ENCODE measurements at regions not wholly inside any gene's neighbourhood (a gene's known extent, or its start where the extent isn't known, plus 50 kb on each side); places are given as distances from the start of the nearest gene placed in this dataset.

GRCh38 chr15:93235269-93235668 is 146.3 kb upstream of the RGMA start:
- H3K27ac Mint-ChIP-seq, result no peak overlapping the region
- H3K27me3 Mint-ChIP-seq, result peaks cover 6% of the 10 kb centered on the region
- H3K36me3 Mint-ChIP-seq (ENCODE audit: low read depth), result no peaks in the 10 kb centered on the region
- intact Hi-C loops (cut with micrococcal nuclease), result no loop called here
- peaks cover 2% of the 10 kb centered on the region for H3K4me1 Mint-ChIP-seq
- TF ChIP-seq, protein P1, sequence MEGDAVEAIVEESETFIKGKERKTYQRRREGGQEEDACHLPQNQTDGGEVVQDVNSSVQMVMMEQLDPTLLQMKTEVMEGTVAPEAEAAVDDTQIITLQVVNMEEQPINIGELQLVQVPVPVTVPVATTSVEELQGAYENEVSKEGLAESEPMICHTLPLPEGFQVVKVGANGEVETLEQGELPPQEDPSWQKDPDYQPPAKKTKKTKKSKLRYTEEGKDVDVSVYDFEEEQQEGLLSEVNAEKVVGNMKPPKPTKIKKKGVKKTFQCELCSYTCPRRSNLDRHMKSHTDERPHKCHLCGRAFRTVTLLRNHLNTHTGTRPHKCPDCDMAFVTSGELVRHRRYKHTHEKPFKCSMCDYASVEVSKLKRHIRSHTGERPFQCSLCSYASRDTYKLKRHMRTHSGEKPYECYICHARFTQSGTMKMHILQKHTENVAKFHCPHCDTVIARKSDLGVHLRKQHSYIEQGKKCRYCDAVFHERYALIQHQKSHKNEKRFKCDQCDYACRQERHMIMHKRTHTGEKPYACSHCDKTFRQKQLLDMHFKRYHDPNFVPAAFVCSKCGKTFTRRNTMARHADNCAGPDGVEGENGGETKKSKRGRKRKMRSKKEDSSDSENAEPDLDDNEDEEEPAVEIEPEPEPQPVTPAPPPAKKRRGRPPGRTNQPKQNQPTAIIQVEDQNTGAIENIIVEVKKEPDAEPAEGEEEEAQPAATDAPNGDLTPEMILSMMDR (IDR thresholded peaks at IDR 0.05), result no peak
- CTCF ChIA-PET, result no interaction called here
- H3K9me3 Mint-ChIP-seq, result peaks cover 7% of the 10 kb centered on the region
- POLR2A ChIA-PET, result no interaction called here
- DNase-seq (no peak), ATAC-seq (ENCODE audit: low read depth) (no peak)
- H3K4me3 Mint-ChIP-seq, result no peak overlapping the region

- Mint-ChIP-seq H3K4me3 (no peak overlapping the region), H3K4me1 (peaks cover 2% of the 10 kb centered on the region), H3K36me3 (ENCODE audit: low read depth) (no peaks in the 10 kb centered on the region), H3K9me3 (peaks cover 7% of the 10 kb centered on the region), H3K27me3 (peaks cover 7% of the 10 kb centered on the region), H3K27ac (no peak overlapping the region)
- DNase-seq, result no peak
- ATAC-seq (ENCODE audit: low read depth), result no peak
- intact Hi-C loops (cut with micrococcal nuclease), result no loop called here
- CTCF ChIA-PET, result no interaction called here
- TF ChIP-seq, protein P1 (IDR thresholded peaks at IDR 0.05), result no peak
- POLR2A ChIA-PET, result no interaction called here
These were observed 144.7 kb upstream of the RGMA start for GRCh38 chr15:93233710-93234109.

DNA sequence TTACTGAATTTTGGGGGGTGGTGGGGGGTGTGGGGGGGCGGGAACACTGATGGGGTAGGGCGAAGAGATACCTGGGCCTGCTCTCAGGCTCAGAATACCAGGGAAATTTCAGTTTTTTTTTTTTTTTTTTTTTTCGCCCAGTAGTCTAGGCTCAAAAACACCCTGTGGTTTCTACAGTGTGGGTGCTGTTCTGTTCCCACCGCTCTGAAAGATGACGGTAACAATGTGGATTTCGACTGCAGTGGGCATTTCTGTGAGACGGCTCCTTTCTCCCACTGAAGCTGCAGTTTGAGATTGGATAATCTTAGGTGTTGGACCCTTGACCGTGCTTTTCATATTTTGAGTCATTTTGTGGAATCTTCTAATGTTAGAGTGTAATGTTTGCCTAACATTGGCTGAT is 143.8 kb upstream of the RGMA start:
- Mint-ChIP-seq H3K9me3 (peaks cover 2% of the 10 kb centered on the region), H3K4me3 (no peak overlapping the region), H3K27ac (no peak overlapping the region), H3K27me3 (peaks cover 7% of the 10 kb centered on the region), H3K36me3 (ENCODE audit: low read depth) (no peaks in the 10 kb centered on the region), H3K4me1 (peaks cover 2% of the 10 kb centered on the region)
- ATAC-seq (ENCODE audit: low read depth), result no peak
- TF ChIP-seq, protein P1 (IDR thresholded peaks at IDR 0.05), result no peak
- intact Hi-C loops (cut with micrococcal nuclease), result no loop called here
- ChIA-PET CTCF (no interaction called here), POLR2A (no interaction called here)
- DNase-seq, result no peak

DNA sequence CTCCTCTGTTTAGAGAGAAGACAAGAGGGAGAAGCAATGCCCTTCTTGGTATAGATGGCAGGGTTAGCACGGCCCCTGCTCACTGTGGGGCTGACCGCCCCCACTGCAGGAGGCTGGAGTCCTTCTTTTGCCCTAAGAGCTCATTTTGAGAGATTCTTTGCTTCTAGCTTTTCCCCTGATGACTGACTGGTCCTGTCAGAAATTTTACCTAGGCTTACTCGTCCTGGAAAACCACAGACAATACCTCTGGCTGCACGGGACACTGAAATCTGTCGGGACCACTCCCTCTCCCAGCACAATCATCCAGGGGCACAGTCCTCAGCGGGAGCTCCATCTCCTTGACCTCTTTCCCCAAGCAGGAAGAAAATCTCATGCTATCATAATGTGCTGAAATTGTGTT is 143.0 kb upstream of the RGMA start:
- TF ChIP-seq, protein P1 (IDR thresholded peaks at IDR 0.05), result no peak
- Mint-ChIP-seq H3K27me3 (peaks cover 9% of the 10 kb centered on the region), H3K9me3 (no peaks in the 10 kb centered on the region), H3K36me3 (ENCODE audit: low read depth) (no peaks in the 10 kb centered on the region), H3K4me1 (peaks cover 2% of the 10 kb centered on the region), H3K27ac (no peak overlapping the region), H3K4me3 (no peak overlapping the region)
- intact Hi-C loops (cut with micrococcal nuclease), result no loop called here
- ChIA-PET CTCF (no interaction called here), POLR2A (no interaction called here)
- DNase-seq (no peak), ATAC-seq (ENCODE audit: low read depth) (no peak)

GRCh38 chr15:93231261-93231925 is 142.4 kb upstream of the RGMA start:
- ChIA-PET CTCF (no interaction called here), POLR2A (no interaction called here)
- Mint-ChIP-seq H3K9me3 (no peaks in the 10 kb centered on the region), H3K36me3 (ENCODE audit: low read depth) (no peaks in the 10 kb centered on the region), H3K4me3 (no peak overlapping the region), H3K4me1 (peaks cover 2% of the 10 kb centered on the region), H3K27me3 (peaks cover 9% of the 10 kb centered on the region), H3K27ac (no peak overlapping the region)
- ATAC-seq (ENCODE audit: low read depth), result no peak
- DNase-seq, result no peak
- TF ChIP-seq, protein P1 (IDR thresholded peaks at IDR 0.05), result no peak
- intact Hi-C loops (cut with micrococcal nuclease), result no loop called here

Data from activated B cell treated with CpG ODN at 0.5 μM for 24 hours (primary cell).